ENCODE measurements at regions not wholly inside any gene's neighbourhood (a gene's known extent, or its start where the extent isn't known, plus 50 kb on each side); places are given as distances from the start of the nearest gene placed in this dataset.

DNA sequence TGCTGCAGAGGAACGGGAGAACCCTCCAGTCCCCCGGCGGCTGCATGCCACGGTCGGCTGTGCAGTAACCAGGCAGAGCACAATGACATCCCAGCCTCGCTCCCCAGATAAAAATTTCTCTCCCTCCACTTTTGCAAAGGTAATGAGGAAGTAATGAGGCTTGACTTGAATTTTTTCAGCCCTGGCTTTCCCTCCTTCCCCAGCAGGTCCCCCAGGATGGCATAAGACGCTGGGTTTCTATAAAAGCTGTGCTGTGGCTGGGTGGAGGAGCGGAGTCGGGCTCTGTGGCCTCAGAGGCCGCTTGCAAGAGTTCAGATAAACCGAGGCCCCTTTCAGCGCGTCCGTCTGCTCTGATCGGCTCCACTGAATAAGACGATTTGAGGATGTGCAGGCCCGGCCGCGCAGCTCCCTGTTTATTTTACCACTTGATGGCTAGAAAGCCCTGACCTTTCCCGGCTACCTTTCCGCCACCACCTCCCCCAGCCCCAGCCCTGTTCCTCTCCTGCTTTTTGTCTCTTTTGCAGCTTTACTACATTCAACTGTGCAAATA, 351.9 kb upstream of the IRX2 start:
- in situ Hi-C loops (cut with MboI; ENCODE audit: low sequenced_read_pairs in 4 of 4), result no loop called here
- TF ChIP-seq POLR2A (IDR thresholded peaks at IDR 0.05), result no peak
- TF ChIP-seq, protein P1, sequence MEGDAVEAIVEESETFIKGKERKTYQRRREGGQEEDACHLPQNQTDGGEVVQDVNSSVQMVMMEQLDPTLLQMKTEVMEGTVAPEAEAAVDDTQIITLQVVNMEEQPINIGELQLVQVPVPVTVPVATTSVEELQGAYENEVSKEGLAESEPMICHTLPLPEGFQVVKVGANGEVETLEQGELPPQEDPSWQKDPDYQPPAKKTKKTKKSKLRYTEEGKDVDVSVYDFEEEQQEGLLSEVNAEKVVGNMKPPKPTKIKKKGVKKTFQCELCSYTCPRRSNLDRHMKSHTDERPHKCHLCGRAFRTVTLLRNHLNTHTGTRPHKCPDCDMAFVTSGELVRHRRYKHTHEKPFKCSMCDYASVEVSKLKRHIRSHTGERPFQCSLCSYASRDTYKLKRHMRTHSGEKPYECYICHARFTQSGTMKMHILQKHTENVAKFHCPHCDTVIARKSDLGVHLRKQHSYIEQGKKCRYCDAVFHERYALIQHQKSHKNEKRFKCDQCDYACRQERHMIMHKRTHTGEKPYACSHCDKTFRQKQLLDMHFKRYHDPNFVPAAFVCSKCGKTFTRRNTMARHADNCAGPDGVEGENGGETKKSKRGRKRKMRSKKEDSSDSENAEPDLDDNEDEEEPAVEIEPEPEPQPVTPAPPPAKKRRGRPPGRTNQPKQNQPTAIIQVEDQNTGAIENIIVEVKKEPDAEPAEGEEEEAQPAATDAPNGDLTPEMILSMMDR (IDR thresholded peaks at IDR 0.05 in 4 of 5, conservative IDR thresholded peaks at IDR 0.05 in 1 of 5), result no peak
- H3K9me3 ChIP-seq, result no peaks in the 10 kb centered on the region
- intact Hi-C loops (cut with DNase I; ENCODE audit: low total_unique reads), result no loop called here
- ATAC-seq (no peak), DNase-seq (no peak)
- peaks cover 0 to 4% (median 3%) of the 10 kb centered on the region in 3 donors for H3K27me3 ChIP-seq
- no peaks in the 10 kb centered on the region for H3K4me1 ChIP-seq
- H3K27ac ChIP-seq, result no peak overlapping the region
- H3K4me3 ChIP-seq, result no peak overlapping the region
- H3K36me3 ChIP-seq, result no peaks in the 10 kb centered on the region

DNA sequence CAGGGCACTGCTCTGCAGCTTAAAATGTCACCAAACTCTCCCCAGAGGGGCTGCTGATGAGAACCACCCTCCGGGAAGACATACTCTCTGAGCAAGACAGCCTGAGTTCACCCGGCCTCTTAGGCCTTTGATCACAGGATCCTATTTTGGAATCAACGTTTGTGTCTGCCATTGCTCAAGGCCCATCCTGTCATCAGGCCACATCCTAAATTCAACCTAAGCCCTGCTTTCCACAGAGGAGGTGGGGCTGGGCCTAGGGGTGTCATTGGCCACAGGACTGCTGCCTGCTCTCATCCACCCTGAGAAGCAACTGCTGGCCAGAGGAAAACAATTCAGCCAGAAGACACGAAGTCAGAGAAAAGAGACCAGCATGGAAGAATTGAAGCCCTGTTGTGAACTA, 351.1 kb upstream of the IRX2 start:
- Histone ChIP-seq H3K27me3 (peaks cover 0 to 4% (median 3%) of the 10 kb centered on the region in 3 donors), H3K9me3 (no peaks in the 10 kb centered on the region), H3K4me1 (no peaks in the 10 kb centered on the region), H3K36me3 (no peaks in the 10 kb centered on the region), H3K4me3 (no peak overlapping the region), H3K27ac (no peak overlapping the region)
- in situ Hi-C loops (cut with MboI; ENCODE audit: low sequenced_read_pairs in 4 of 4), result no loop called here
- no peak for DNase-seq
- TF ChIP-seq, protein P1 (IDR thresholded peaks at IDR 0.05 in 4 of 5, conservative IDR thresholded peaks at IDR 0.05 in 1 of 5), result no peak
- no peak for TF ChIP-seq POLR2A (IDR thresholded peaks at IDR 0.05)
- intact Hi-C loops (cut with DNase I; ENCODE audit: low total_unique reads), result no loop called here
- ATAC-seq, result no peak

DNA sequence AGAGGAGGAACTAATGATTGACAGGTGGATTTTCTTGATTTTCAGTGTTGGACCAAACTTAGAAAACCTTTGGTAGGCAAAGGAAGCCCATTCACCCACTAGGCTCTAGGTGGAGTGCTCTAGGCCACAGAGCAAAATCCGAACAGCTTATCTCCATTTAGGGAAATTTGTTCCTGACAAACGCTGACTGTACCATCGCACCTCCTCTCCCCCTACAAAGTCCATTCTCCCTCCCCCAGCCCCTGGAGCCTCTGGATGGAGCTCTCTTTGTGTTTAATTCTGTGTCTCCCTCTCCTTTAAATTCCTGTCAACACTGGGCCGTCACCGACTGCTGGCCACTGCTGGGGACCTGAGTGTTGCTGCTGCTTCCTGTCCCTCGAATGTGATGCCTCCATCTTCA, 350.1 kb upstream of the IRX2 start:
- intact Hi-C loops (cut with DNase I; ENCODE audit: low total_unique reads) (no loop called here), in situ Hi-C loops (cut with MboI; ENCODE audit: low sequenced_read_pairs in 4 of 4) (no loop called here)
- DNase-seq (no peak), ATAC-seq (no peak)
- H3K9me3 ChIP-seq, result no peaks in the 10 kb centered on the region
- H3K4me3 ChIP-seq, result no peak overlapping the region
- H3K27me3 ChIP-seq, result peaks cover 0 to 3% (median 0%) of the 10 kb centered on the region in 3 donors
- H3K27ac ChIP-seq, result no peak overlapping the region
- no peaks in the 10 kb centered on the region for H3K36me3 ChIP-seq
- H3K4me1 ChIP-seq, result no peaks in the 10 kb centered on the region
- TF ChIP-seq POLR2A (IDR thresholded peaks at IDR 0.05), result no peak
- TF ChIP-seq, protein P1 (IDR thresholded peaks at IDR 0.05 in 4 of 5, conservative IDR thresholded peaks at IDR 0.05 in 1 of 5), result no peak

DNA sequence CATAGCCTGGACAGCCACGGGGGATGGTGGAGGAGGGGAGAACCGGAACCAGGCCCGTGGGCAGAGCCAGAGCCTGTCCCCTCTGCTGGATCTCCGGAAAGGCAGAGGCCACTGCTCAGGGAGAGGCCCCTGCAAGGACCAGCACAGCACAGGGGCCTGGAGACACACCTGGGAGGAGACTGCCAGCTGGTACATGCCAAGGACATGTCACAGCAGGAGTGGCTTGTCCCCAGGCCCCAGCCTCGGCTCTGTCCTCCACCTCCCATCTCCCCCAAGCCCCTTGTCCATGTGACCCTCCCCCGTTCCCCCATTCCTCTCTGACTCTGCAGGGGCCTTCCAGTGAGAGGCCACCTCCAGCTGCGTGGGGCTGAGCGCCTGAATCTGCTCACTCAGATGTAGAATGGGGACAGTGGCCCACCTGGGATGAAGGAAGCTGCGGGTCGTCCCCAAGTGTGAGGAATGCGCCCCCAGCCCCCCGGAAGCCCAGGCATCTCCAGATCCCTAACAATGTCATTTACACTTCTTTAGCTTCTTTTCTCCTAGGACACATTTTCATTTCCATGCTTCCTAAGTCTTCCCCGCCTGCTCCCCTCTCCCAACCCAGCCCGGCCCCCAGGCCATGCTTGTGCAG, 349.6 kb upstream of the IRX2 start:
- Histone ChIP-seq H3K27me3 (peaks cover 0 to 3% (median 0%) of the 10 kb centered on the region in 3 donors), H3K4me1 (no peaks in the 10 kb centered on the region), H3K9me3 (no peaks in the 10 kb centered on the region), H3K36me3 (no peaks in the 10 kb centered on the region), H3K27ac (no peak overlapping the region), H3K4me3 (no peak overlapping the region)
- no peak for DNase-seq
- TF ChIP-seq, protein P1 (IDR thresholded peaks at IDR 0.05 in 4 of 5, conservative IDR thresholded peaks at IDR 0.05 in 1 of 5), result no peak
- no peak for TF ChIP-seq POLR2A (IDR thresholded peaks at IDR 0.05)
- ATAC-seq, result no peak
- intact Hi-C loops (cut with DNase I; ENCODE audit: low total_unique reads), result no loop called here
- in situ Hi-C loops (cut with MboI; ENCODE audit: low sequenced_read_pairs in 4 of 4), result no loop called here
